ENCODE measurements at regions not wholly inside any gene's neighbourhood (a gene's known extent, or its start where the extent isn't known, plus 50 kb on each side); places are given as distances from the start of the nearest gene placed in this dataset.
A peak's percentile ranks its signal among the peaks of the same experiment; 100 is the strongest.

DNA sequence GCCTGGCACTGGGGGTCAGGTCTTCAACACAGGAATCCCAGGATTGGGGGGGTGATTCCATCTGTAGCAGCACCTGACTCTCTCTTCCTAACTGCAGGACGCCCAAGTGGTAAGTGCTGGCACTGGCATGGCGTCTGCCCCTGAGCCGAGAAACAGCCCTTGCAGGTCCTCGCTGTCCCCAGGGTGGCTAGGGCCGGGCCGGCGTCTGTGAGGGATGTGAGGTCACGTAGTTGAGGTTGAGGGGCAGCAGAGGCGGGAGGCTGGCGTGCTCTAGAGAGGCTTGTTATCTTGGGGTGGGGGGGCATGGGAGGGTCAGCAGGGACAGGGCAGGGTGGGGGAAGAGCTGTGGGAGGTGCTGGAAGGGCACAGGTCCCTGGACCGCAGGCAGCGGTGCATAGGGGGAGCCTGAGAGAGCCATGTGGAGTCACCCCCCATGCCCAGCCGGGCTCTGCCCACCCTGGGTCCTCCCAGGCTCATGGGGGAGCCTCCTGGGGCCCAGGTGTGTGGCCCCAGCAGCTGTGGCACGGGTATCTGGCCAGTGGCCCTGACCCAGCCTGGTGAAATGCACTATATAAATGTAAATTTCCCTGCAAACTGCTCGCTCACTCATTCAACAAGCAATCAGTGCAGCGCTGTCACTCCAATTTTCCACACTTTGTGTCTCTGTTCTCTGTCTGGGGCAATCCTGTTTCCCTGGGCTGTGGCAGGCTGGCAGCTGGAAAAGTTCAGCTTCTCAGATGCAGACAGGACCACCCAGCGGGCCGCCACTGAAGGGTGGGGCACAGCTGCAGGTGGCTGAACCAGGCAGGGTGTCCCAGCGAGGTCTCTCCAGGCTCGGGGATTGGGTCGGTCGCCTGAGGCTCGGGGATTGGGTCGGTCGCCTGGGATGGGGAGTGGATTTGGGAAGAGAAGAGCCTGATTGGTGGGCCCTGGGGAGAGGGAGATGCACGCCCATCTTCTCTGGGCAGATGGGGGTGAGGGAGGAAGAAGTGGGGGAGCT is 102.2 kb upstream of the NKX1-1 start:
- 75 to 81% methylated on average over 7 to 26 of the region's 26 CpGs for WGBS, 2 donors
- intact Hi-C loops (cut with DNase I): no loop called here
- no peak for TF ChIP-seq POLR2A (IDR thresholded peaks at IDR 0.05)
- TF ChIP-seq, protein P1, sequence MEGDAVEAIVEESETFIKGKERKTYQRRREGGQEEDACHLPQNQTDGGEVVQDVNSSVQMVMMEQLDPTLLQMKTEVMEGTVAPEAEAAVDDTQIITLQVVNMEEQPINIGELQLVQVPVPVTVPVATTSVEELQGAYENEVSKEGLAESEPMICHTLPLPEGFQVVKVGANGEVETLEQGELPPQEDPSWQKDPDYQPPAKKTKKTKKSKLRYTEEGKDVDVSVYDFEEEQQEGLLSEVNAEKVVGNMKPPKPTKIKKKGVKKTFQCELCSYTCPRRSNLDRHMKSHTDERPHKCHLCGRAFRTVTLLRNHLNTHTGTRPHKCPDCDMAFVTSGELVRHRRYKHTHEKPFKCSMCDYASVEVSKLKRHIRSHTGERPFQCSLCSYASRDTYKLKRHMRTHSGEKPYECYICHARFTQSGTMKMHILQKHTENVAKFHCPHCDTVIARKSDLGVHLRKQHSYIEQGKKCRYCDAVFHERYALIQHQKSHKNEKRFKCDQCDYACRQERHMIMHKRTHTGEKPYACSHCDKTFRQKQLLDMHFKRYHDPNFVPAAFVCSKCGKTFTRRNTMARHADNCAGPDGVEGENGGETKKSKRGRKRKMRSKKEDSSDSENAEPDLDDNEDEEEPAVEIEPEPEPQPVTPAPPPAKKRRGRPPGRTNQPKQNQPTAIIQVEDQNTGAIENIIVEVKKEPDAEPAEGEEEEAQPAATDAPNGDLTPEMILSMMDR (IDR thresholded peaks at IDR 0.05): no peak
- H3K27ac ChIP-seq: no peak overlapping the region
- H3K27me3 ChIP-seq: no peaks in the 10 kb centered on the region
- no peak overlapping the region for H3K4me3 ChIP-seq (replicated peaks in 1 of 3)
- no peaks in the 10 kb centered on the region for H3K9me3 ChIP-seq
- H3K4me1 ChIP-seq: peaks cover 5 to 9% of the 10 kb centered on the region in 2 donors
- no peaks in the 10 kb centered on the region for H3K36me3 ChIP-seq
- DNase-seq: no peak

- TF ChIP-seq POLR2A (IDR thresholded peaks at IDR 0.05): no peak
- TF ChIP-seq, protein P1 (IDR thresholded peaks at IDR 0.05): no peak
Measured at GRCh38 chr4:1506956-1507721, 100.9 kb upstream of the NKX1-1 start.

GRCh38 chr4:1505511-1506460 is 99.5 kb upstream of the NKX1-1 start:
- H3K36me3 ChIP-seq: no peaks in the 10 kb centered on the region
- H3K4me1 ChIP-seq: no peaks in the 10 kb centered on the region
- H3K4me3 ChIP-seq (replicated peaks in 1 of 3): no peak overlapping the region
- DNase-seq: no peak
- intact Hi-C loops (cut with DNase I): no loop called here
- no peak for TF ChIP-seq POLR2A (IDR thresholded peaks at IDR 0.05)
- TF ChIP-seq, protein P1 (IDR thresholded peaks at IDR 0.05): no peak
- no peaks in the 10 kb centered on the region for H3K27me3 ChIP-seq
- WGBS, 2 donors: 56 to 58% methylated on average over 18 to 21 of the region's 24 CpGs
- no peak overlapping the region for H3K27ac ChIP-seq
- H3K9me3 ChIP-seq: no peaks in the 10 kb centered on the region

More at GRCh38 chr4:1506956-1507721, 100.9 kb upstream of the NKX1-1 start:
- WGBS, 2 donors: 61 to 63% methylated on average over 13 of the region's 13 CpGs
- no peak for DNase-seq
- no peak overlapping the region for H3K4me3 ChIP-seq (replicated peaks in 1 of 3)
- H3K4me1 ChIP-seq: no peaks in the 10 kb centered on the region
- H3K9me3 ChIP-seq: no peaks in the 10 kb centered on the region
- intact Hi-C loops (cut with DNase I): no loop called here
- no peaks in the 10 kb centered on the region for H3K36me3 ChIP-seq
- no peak overlapping the region for H3K27ac ChIP-seq
- no peaks in the 10 kb centered on the region for H3K27me3 ChIP-seq

DNA sequence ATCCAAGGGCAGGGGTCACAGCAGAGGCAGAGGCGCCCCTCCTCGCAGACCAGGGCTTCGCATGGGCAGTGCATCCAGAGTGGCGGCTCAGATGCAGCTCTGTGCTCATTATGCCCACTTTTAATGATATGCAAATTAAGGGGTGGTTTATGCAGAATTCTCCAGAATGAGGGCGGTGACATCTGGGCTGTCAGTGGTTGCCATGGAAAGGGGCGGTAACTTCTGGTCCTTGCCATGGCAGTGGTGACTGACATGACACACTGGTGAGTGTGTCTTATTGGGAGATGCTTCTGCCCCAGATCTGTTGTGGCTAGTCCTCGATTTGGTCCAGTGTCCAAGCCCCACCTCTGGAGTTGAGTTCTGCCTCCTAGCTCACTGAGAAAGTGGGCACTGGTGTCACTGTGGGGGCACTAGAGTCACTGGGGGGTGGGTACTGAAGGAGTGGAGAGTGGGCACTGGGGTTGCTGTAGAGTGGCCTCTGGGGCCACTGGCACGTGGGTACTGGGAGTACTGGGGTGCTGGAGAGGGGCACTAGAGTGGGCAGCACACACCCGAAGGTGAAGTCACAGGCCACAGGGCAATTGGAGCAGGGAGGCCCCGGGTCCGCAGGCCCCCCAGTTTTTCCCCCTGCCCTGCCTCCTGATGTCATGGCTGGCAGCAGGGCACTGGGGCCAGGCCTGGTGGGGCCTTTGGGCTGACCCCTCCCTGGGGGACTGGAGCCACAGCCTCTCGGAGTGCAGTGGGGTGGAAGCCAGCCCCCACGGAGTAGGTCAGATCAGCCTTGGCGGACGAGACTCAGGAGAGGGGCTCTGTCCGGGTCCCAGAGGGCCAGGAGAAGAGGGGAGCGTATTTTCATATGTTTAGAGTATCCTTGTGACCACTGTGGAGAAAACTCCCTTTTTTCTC is 98.6 kb upstream of the NKX1-1 start:
- intact Hi-C loops (cut with DNase I): no loop called here
- H3K36me3 ChIP-seq: no peaks in the 10 kb centered on the region
- H3K27me3 ChIP-seq: no peaks in the 10 kb centered on the region
- 76 to 79% methylated on average over 15 to 17 of the region's 17 CpGs for WGBS, 2 donors
- H3K27ac ChIP-seq: no peak overlapping the region
- no peak for TF ChIP-seq POLR2A (IDR thresholded peaks at IDR 0.05)
- TF ChIP-seq, protein P1 (IDR thresholded peaks at IDR 0.05): no peak
- H3K4me3 ChIP-seq (replicated peaks in 1 of 3): no peak overlapping the region
- no peaks in the 10 kb centered on the region for H3K9me3 ChIP-seq
- DNase-seq: peak in 1 of 2 donors; percentile 0
- no peaks in the 10 kb centered on the region for H3K4me1 ChIP-seq
